ENCODE measurements at regions not wholly inside any gene's neighbourhood (a gene's known extent, or its start where the extent isn't known, plus 50 kb on each side); places are given as distances from the start of the nearest gene placed in this dataset.
A peak's percentile ranks its signal among the peaks of the same experiment; 100 is the strongest.
"Not testable (repeated sequence)": the region's sequence is repeated elsewhere in the genome, so short reads cannot be mapped to it uniquely, and the experiment has no call there.

DNA sequence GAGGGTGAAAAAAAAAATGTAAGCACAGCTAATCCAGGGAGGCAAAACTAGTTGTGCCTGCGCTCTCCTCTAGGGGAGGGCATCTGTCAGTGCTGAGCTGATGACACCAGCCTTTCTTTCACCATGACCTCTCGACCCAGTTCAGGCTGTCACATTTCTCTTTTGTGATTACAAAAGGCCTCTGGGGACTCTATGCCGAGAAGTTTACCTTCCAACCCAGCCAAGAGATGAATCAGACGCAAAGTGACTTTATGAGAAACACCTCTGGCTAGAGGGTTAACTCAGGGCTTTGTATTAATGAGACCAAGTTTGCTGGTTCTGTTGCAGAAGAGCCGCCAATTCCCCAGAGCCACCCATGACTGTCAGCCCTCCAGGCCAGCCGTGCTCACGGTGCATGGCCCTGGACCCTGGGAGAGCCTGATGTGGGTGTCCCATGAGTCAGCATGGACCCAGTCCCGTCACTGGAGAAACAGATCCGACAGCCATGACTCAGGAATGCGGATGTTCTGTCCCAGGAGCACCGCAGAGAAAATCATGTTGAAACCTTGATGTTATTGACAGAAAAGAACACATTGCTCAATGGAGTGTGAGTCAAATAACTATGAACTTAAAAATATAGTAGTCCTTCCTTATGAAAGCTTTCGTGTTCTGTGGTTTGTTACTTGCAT, 437.2 kb downstream of the HS3ST3B1 start:
- DNase-seq (ENCODE audit: low read depth, low spot score), result peak; percentile 73

DNA sequence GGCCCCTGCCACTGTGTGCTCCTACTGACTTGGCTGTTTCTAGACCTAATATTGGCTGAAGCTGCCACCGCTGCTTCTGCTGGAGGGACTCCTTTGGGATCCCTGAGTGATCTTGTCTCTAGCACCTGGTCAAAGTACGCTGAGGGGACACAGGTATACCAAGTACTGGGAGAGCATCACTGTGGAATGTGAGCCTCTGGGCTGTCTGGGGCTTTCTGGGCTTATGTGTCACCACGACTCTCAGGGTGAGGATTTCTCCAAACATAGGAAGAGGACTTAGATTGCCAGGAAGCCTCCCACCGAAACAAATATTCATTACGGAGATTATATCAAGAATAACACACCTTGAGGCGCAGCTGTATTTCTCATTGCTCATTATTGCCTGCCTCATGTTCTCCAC, 435.8 kb downstream of the HS3ST3B1 start:
- no peak for DNase-seq (ENCODE audit: low read depth, low spot score)

DNA sequence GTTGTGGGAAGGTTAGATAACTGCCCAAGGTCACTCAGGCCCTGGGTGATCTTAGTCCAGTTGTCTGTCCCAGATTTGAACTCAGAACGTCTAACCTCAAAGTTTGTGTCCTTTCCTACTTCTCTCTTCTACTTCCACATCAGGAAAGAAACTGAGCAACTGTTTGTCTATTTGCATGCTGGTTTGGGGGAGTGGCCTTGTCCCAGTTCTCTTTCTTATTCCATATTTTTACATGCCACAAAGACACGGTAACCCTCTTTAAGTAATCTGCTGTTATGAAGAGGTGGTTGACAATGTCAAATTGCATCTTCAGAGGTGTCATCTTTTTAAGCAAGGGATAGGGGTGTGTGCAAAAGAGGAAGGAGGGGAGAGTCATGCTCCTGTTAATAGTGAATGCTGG, 432.5 kb downstream of the HS3ST3B1 start:
- DNase-seq (ENCODE audit: low read depth, low spot score), result no peak

DNA sequence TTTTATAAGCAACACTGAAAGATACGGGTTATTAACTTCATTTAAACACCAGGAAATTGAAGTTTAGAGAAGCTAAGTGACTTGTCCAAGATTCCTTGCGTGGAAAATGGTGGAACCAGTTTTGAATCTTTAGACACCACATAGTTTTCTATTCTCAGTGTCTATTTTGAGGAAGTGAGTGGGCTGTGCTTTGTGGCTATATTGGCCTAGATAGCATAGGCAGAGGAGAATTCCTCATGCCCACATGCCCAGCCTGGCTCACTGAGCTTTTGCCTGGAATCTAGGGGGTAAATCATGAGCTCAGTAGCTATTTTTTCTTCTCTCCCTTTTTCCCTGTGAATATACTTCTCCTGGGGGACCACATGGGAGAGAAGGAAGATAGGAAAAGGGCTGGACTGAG, 431.3 kb downstream of the HS3ST3B1 start:
- no peak for DNase-seq (ENCODE audit: low read depth, low spot score)

DNA sequence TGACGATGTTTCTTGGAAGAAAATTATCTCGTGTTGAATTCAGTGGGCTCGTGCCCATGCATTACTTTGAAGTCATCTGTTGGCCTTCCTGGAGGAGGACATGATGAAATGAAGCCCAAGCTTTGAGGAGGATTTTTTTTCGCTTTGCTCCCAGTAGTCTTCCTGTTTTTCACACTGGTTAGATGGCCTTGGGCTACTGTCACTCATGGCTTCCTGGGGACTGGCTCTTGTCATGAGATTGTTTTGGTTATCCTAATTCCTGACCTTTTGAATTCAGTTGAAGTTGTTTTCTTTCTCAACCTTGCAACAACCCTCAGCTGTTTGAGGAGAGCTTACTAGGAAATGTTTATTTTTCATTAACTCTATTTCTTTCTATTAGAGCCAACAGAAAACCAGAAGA, 430.7 kb downstream of the HS3ST3B1 start:
- no peak for DNase-seq (ENCODE audit: low read depth, low spot score)

DNA sequence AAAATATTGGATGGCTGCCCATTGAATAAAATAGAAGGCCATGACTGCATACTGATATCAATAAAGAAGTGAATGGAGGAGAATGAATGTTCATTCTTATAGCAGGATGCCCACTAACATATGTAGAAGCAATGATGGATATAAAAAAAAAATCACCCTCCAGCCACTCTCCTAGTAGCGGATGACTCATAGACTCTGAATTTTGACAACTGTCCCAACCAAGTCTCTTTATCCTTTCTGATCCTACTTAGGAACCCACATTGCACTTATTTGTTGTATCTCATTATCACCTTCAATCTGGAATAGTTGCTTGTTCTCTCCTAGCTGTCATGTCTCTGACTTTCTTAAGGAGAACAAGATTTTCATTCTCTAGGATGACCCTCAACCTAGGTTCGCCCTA, 429.9 kb downstream of the HS3ST3B1 start:
- DNase-seq (ENCODE audit: low read depth, low spot score), result no peak

DNA sequence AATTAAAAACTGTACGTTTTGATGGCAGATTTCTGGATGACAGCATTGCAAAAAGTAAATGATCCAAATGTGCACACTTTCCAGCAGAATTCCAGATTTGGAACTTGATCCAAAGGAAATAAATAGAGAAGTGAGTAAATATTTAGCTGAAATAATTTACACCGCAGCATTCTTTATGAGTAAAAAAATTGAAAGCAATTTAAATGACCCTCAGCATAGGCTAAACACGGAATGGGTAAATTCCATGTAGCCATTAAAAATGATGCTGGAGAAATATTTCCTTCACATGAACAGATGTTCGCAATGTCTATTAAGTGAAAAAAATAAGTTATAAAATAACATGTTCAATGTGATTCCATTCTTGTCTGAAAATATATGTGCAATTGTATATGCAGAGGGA, 424.8 kb downstream of the HS3ST3B1 start:
- no peak for DNase-seq (ENCODE audit: low read depth, low spot score)

DNA sequence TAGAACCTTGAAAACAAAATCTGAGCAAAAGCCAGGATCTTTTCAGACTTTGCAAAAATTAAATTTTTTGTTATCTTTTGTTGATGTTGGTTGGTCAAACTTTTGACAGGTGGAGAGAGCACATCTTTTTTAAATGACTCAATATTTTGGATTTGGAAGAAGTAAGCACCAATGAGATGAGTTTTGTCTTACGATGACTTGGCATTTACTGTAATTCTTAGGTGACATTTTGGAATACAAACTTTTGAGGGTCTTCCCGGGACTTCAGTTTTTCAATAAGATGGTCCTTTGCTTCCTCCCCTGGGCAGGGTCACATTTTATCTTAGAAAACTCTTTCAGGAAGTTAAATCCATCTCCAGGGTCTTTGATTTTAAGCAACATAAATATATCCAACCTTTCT, 423.9 kb downstream of the HS3ST3B1 start:
- no peak for DNase-seq (ENCODE audit: low read depth, low spot score)

DNA sequence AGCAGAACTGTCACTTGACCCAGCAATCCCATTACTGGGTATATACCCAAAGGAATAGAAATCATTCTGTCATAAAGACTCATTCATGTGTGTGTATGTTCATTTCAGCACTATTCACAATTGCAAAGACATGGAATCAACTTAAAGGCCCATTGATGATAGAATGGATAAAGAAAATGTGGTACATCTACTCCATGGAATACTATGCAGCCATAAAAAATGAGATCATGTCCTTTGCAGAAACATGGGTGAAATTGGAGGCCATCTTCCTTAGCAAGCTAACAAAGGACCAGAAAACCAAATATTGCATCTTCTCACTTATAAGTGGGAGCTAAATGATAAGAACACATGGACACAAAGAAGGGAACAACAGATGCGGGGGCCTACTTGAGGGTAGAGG, 422.5 kb downstream of the HS3ST3B1 start:
- not testable (repeated sequence) for DNase-seq (ENCODE audit: low read depth, low spot score)

DNA sequence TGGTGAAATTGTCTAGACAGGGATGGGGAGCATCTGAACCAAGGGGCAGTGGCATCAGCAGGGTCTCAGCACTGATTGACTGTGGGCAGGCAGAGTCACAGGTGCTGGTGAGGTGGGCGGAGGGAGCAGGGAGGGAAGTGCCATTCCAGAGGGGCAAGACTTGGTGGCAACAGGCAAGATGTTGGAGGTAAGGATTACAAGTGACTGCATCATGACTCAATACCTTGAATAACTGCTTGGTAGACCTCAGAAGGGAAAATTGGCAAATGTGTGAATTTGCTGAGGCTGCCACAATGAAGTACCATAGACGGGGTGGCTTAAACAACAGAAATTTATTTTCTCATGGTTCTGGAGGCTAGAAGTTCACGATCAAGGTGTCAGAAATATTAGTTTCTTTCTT, 419.1 kb downstream of the HS3ST3B1 start:
- DNase-seq (ENCODE audit: low read depth, low spot score), result no peak

DNA sequence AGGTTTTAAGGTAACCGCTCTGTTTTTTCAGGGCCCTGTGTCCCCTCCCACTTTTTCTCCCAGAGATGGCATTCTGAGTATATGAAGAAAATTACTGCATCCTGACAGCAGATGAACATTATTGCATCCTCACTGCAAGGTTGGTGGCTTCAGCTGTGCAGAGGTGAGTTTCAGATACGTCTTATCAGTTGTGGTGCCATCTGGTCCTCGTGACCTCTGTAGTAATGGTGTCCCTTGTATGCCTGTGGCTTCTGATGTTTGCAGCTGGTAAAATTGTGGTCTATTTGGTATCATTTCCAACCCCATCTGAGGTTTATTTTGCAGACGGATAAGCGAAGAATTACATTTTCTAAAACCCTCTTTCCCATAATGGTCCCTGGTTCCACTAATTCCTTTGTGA, 417.0 kb downstream of the HS3ST3B1 start:
- no peak for DNase-seq (ENCODE audit: low read depth, low spot score)

DNA sequence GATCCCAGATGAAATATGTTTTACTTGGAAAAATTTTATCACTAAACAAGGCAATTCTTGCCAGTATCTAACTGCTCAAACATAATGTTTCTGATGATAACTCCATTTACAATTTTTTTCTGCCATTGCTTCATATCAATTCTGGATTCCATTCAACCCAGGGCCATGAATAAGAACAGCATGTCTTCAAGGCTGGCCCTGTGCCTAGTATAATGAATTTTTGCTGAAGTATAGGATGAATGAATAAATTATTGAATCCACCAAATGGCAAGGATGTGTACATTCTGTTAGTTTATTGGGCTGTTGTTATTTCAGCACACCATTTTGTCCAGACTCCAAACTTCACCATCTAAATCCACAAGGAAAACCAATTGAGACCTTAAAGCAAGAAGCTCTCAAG, 414.7 kb downstream of the HS3ST3B1 start:
- no peak for DNase-seq (ENCODE audit: low read depth, low spot score)

DNA sequence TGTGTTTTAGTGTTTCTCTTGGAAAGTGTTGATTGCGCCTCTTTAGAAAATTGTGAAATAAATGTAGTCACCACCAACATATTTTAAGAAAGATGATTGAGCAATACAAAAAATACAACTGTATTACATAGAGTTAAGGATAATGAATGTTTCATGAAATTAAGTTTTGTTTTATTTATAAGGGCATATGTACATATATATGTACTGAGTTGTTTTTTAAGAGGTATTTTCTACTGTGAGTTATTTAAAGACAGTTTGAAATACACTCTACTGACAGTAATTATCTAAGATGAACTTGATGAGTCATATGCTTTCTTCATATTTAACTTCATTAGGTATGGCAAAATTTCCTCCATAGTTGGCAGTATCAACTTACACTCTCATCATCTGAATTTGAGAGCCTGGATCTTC, 411.7 kb downstream of the HS3ST3B1 start:
- no peak for DNase-seq (ENCODE audit: low read depth, low spot score)

DNA sequence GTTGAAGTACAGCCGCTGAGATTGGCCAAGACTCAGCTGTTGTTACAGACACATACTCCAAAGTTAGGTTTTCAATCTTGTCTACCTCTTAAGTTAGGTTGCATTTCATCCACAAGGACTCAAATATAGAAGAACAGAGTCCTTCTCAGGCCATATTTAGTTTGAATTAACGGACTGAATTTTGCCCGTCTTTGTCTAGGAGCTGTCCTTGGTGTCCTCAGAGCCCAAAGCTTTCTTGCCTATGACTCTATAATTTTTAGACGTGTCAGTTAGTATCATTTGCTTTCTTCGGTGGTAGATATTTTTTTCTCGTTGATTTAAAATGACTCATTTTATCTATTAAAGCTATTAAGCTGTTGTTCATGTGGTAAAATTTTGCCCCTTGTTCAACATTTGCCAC, 403.2 kb downstream of the HS3ST3B1 start:
- no peak for DNase-seq (ENCODE audit: low read depth, low spot score)

DNA sequence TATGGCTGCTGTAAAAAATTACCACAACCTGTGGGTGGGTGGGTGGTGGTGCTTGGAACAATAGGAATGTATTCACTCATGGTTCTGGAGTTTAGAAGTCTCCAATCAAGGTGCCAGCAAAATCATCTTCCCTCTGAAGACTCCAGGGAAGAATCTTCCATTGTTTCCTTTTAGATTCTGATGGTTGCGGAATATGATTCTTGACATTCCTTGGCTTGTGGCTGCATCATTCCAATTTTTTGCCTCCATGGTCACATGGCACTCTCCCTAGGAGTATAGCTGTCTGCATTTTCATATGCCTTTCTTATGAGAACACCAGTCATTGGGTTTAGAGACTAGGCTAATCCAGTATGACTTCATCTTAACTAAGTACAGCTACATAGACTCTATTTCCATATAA, 401.0 kb downstream of the HS3ST3B1 start:
- DNase-seq (ENCODE audit: low read depth, low spot score), result no peak

DNA sequence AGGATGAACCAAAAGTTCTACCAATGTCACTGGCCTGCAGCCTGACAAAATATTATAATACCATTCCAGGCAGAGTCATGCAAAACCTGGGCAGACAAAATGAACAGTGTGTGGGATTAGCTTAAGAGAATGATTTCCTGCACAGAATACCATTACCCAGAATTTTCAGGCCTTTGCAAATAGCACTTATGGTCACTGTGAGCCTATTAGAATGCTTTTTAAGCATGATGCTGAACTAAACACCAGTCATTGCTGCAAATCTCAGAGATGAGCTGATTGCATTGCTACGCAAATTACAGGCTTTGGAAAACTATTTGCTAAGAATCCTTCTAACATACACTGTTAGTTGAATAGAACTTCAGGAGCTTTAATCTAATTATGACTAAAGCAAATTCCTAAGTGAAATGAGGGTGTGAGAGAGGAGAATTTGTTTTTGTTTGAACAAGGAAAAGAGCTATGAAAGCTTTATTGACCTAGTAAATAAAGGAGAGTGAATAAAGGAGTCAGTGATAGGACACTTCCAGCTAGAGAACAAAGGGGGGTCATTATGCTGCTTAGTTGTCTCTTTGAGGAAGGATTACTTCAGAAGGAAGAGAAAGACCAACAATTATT, 398.8 kb downstream of the HS3ST3B1 start:
- no peak for DNase-seq (ENCODE audit: low read depth, low spot score)

DNA sequence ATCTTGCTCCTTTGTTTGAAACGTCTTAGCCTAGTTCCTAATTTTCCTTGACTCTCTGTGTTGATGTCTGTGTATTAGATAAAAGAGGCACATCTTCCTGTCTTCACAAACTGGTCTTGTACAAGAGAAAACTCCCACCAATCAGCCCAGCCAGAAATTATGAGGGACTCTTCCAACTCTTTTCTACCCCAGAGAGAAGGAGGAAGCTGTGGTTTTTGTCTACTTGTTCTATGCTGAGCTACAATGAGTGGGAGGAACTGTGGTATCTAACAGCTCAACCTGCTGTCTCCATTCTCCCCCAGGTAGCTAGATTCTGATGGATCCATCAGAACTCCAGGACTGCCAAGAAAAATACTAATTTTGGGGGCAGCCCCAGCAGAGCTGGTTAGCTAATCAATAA, 392.5 kb downstream of the HS3ST3B1 start:
- no peak for DNase-seq (ENCODE audit: low read depth, low spot score)

DNA sequence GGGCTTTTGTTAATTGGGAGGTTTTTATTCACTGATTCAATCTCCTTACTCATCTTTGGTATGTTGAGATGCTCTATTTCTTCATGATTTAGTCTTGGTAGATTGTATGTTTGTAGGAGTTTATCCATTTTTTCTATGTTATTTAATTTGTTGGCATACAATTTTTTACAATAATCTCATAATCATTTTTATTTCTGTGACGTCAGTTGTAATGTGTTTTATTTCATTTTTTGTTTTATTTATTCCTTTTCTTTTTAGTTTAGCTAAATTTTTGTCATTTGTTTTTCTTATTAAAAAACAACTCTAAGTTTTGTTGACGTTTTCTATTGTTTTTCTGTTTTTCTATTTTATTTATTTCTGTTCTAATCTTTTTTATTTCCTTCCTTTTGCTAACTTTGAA, 389.8 kb downstream of the HS3ST3B1 start:
- no peak for DNase-seq (ENCODE audit: low read depth, low spot score)

DNA sequence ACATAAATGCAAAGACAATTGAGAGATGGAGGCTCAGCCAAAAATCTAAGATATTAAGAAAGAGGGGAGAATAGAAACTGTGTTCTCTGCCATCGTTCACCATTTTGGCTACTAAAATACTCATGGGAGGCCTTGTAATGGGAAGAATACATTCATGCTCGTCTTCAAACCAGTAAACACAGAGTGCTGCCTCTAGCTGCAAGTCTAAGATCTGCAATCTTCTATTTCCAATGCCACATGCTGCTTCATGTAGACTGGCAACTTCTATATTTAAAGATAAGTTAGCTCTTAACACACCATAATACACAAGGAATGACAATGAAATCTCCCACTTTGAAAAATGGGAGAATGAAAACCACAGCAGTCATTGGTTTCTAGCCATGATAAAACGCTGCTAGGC, 387.3 kb downstream of the HS3ST3B1 start:
- DNase-seq (ENCODE audit: low read depth, low spot score), result no peak

DNA sequence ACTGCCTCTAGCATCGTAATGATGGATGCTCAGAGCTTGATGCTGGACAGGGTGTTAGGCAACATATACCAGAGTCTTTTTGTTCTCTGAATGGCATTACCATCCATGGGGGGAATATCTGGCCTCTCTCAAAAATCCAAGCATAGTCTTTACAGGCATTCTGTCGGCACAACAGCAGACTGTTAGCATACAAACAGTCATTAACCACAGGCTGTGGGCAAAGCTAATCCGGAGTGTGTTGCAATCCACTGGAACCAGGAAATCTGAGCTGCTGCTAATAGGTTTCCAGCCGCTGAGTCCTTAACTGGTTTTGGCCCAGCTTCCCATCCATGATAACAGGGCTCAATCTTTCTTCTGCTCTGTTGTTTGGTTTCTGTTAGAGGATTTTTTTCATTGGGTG, 371.9 kb downstream of the HS3ST3B1 start:
- DNase-seq (ENCODE audit: low read depth, low spot score), result peak; percentile 12

DNA sequence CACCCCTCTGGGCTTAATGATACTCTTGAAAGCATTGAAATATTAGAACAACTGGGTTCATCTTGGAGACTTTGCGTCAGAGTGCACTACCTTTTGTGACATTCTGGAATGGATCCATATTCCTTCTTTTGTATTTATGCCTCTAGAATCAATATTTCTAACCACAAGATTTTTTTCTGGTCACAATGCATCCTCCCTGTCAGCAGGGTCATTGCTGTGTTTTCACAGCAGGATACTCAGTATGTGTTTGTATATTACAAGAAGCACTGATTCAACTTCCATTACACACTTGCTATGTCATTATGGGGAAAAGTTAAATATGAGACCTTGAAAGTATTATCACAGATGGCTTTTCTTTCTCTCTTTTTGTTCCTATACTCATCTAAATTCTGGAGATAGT, 370.0 kb downstream of the HS3ST3B1 start:
- peak; percentile 59 for DNase-seq (ENCODE audit: low read depth, low spot score)

DNA sequence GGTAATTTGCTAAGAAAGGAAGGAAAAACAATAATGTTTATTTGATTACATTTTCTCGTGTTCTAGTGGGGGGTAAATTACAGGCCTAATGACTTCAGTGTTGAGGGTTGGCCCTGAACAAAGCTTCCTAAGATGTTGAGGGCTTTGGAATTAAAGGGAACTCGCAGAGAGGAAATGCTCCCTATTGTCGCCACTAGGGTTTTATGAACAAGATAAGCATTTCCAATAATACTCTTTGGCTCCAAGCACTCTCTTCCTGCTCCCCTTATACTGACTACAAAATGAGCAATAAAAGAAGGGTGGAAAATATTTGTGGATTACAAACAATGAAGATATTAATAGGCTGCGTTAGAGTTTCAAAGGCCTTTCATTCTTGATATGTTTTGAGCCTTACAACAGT, 363.6 kb downstream of the HS3ST3B1 start:
- no peak for DNase-seq (ENCODE audit: low read depth, low spot score)

DNA sequence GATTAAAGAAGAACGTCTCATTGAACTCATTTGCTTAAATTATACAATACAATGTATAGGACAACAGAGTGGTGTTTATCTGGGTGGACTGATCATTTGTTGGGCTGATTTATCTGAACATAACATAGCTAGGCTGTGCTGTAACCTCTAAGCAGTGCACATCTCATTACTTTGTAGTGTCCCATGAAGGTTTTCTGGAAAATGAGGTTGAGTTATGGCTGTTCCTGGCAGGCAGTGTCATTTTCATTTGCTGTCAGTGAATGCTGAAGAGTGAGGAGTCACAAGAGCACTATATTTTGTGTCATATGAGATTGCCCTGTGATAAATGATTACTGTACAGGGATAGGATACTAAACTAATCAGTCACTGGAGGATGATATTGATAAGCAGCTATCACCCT, 340.2 kb downstream of the HS3ST3B1 start:
- DNase-seq (ENCODE audit: low read depth, low spot score), result no peak

DNA sequence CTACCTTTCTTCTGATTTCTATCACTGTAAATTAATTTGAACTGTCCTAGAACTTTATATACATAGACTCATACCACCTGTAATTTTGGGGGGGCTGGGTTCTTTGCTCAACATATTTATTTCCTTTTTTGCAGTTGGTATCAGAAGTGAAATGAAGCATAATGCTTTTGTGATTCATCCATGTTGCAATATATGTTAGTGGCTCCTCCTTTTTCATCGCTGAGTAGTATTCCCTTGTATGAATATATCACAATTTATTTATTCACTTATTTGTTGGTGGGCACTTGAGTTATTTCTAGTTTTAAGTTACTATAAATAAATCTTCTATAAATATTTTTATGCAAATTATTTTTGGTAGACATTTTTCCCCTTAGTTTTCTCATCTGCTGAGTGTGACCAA, 336.4 kb downstream of the HS3ST3B1 start:
- no peak for DNase-seq (ENCODE audit: low read depth, low spot score)

All from smooth muscle cell of the brain vasculature (primary cell).